CD4-positive, alpha-beta T cell treated with Interleukin-10 for 1 hour (primary cell): ENCODE measurements at regions not wholly inside any gene's neighbourhood (a gene's known extent, or its start where the extent isn't known, plus 50 kb on each side); places are given as distances from the start of the nearest gene placed in this dataset.

Experiments used
- DNase-seq: peaks from one replicate; pipeline ENCODE4 v3.0.0-alpha.2; 2020

DNA sequence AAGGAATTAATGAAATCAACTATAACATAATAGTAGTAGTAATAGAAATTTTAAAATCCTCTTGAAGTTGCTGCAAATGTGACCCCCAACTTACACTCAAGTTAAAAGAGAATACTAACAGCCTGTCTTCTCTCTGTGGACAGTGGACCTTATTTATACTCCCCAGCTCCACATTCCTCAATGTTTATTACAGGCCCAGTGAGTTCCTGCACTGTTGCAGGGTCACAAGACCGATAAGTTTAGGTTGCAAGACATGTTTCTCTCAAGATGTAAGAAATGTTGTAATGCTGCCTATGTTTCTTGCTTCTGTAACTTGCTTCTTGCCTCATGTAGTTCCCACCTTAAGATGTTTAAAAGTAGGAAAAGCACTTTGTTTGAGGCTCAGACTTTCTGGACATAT, 888.1 kb downstream of the PDCD6IP start:
- no peak for DNase-seq

DNA sequence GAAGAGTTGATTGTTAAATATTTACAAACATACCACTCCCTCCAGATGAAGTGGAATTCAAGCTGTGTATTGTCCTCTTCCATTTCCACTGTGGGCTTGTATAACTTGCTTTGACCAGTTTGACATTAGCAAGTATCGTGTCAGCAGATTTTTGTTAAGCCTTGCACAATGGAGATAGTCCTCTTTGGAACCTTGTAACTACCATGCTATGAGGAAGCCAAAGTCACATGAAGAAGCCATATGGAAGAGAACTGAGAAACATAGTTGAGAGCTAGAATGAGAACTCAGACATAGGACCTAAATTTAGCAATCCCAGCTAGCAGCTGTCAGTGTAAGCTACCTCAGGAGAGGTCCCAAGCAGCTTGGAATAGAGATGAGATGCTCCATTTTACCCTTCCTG, 889.2 kb downstream of the PDCD6IP start:
- no peak for DNase-seq

DNA sequence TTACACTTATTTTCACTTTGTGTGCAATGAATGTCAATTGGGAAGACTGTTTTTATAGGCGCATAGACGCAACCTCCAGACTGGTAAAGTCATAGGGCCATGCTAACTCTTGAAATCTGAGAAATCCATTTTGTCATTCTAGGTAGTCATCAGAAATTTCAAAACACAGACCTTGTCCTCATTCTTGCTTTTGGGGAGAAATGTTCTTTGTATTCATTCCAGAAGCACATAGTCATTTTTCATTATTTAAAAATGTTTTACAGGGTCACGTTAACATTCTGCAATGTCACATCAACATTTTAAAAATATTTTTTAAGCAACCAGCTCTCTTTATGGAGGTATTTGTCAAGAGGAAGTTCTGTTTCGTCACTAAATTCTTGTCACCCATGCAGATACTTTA, 898.4 kb downstream of the PDCD6IP start:
- no peak for DNase-seq

DNA sequence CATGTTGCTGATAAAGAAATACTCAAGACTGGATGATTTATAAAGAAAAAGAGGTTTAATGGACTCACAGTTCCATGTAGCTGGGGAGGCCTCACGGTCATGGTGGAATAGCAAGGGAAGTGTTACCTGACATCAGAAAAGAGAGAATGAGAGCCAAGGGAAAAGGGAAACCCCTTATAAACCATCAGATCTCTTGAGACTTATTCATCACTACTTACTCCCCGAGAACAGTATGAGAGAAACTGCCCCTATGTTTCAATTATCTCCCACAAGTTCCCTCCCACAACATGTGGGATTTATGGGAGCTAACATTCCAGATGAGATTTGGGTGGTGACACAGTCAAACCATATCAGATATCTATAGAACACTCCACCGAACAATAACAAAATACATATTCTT, 904.6 kb downstream of the PDCD6IP start:
- no peak for DNase-seq

DNA sequence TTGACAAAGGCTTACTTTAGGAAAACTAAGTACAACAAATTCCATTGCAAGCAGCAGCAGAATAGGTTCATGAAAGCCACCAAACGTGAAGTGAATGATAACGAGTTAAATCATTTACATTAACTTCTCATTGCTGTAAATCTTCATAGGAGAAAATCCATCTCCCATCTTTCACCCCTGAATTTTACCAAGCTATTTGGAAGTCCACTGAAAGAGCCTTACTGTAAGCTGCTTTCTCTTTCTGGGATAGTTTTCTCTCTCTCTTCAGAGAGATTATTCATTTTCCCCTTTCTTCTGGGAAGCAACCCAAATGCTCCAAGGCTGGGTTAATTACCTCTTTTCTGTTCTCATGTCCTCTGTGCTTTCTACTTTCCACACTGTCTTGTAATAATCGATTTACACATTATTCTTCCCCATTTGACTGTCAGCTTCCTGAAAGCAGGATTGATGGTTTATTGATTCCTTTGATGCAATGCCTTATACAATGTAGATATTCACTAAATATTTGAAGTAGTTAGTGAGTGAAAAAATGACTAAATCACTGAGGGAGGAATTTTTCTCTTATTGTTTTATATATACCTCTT, 914.3 kb upstream of the ARPP21 start:
- no peak for DNase-seq

DNA sequence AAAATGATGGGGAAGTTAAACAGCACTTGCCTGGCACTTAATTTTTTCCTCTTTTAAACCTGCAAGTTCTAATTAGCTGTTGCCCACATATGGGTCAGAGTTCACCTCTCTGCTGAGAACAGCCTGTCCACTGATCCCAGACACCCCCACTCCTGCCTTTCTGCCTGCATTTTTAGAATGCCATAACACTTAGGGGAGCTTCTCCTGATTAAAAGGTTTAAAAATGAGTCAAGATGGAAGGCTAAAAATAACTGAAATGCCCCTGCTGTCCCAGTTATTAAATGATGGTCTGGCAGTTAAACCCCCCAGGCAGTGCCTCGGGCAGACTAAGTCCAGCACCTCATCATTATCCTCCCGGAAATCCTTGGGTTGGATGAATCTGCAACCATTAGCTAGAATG, 913.6 kb upstream of the ARPP21 start:
- DNase-seq, result no peak

DNA sequence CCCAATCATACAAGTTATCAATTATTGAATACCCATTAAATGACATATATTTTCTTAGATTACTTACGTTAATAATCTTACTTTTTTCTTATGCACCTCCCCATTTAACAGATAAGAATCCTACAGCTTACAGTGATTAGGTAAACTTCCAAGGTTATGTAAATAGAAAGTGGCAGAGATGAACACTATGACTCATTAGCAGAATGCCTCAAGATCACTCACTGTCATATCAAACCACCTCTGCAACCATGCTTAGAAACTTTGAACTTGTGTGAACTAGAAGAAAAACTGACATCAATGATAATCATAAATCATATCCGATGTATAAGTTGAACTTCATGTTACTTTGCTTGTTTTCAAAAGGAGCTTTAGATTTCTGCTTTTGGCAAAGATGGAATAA, 911.6 kb upstream of the ARPP21 start:
- no peak for DNase-seq

DNA sequence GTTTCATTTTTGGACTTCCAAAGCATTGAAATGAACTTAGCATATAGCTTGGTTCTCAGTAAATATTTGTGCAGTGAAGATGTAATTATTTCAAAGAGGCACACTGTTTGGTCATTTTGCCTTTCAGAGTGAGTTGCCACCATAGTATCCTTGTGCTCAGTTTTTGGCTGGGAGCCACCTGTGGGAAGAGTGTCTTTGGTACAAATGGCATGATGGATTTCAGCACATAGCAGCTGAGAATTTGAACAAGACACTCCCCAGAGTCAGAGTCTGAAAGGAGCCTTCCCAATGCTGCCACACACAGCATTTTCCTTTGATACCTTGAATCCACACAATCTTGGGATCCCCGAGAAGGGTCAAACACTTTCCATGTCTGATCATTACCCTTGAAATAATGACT, 897.2 kb upstream of the ARPP21 start:
- DNase-seq, result no peak

DNA sequence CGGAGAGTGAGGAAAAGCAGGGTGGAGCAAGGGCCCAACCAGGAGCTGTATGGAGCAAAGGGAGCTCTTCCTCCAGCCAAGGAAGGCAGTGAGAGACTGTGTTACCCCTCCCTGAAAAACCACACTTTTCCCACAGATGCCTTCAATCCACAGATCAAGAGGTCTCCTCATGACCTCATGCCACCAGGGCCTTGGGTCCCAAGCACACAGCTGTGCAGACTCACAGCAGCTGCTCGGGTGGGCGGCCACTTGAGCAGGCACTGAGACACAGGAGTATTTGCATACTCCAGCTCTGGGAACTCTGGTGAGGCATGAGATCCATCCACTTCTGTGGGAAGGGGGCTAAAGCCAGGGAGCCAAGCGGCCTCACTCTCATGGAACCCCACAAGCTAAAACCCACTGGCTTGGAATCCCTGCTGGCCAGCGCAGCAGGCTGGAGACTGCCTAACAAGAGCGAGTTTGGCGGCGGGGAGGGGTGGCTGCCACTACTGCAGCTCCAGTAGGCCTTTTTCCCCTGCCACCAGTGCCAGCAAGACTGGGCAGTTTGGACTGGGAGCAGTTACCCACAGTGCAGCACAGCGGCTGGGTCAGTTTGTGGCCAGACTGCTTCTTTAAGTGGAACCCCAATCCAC, 880.6 kb upstream of the ARPP21 start:
- DNase-seq, result no peak

DNA sequence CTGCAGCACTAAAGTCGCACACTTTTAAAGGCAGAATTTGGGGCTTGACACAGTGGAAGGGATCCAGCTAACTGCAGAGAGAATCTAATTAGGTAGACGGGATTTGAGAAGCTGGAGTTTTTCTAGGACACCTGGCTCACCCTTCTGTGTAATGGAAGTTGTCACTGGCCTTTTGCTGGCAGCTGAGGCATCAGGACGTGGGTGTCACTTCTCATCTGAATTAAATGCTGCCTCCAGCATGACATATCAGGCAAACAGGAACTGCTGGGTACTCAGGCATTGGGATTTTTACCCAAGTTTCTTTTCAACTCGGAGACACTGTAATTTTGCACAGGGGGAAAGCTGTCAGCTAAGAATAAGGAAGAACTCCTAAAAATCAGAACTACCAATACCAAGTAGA, 861.9 kb upstream of the ARPP21 start:
- no peak for DNase-seq

DNA sequence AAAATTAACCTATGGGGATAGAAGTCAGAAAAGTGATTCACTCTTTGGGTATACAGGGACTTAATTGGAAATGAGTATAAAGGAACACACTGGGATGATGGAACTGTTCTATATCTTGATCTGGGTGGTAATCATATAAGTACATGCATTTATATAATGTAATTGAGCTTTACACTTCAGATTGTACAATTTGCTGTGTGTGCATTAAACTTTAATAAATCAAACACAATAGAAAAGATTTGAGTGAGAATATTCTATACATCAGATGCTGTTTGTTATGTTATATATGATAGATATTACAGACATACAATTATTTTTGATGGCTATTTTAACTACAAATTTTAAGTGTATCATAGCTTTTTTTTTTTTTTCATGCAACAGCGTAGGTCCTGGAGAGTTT, 860.2 kb upstream of the ARPP21 start:
- DNase-seq, result no peak

DNA sequence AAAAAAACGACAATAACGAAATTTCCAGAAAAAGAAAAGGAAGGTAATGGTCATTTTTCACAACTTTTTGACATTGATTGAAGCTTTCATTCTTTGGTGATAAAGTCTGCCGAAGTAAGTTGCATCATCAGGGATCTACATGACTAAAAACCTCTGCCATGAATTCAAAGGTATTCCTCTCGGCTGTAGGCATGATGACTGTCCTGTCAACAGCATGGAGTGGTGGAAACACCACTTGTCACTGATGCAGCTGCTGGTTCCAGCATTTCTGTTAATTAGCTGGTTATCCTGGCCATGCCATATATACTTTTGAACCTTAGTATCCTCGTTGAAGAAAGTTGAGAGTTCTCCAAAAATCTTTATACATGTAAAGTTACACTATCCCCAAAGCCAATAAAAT, 859.0 kb upstream of the ARPP21 start:
- DNase-seq, result no peak

DNA sequence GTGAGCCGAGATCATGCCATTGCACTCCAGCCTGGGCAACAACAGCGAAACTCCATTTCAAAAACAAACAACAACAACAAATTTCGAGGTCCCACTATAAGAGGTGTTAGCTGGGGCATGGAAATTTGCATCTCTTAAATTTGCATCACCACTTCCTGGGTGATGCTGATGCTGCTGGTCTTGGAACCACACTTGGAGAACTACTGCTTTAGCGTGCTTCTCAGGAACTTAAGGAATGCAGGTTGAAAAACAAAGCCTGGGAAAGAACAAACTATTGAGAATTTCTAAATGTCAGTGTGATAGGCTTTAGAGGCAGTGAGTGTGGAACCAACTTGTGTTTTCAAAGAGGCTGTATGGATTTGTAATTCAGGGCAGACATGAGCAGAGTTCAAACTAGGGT, 858.4 kb upstream of the ARPP21 start:
- no peak for DNase-seq

DNA sequence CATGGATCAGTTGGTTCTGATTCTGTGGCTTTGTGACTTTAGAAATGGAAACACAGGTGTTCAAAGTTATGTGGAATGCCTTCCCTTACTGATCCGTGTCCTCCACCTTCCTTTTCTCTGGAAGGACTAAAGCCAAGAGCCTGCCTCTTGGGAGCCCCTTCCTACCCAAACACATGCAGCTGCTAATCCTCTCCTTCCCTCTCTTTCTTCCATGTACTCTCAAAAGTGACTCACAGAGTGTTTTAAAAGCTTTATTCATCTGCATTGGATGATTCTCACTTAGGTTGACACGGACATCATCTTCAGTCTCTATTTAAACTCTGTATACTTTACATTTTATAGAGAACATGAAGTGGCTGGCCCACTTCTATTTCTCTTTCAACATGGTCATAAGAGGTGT, 856.5 kb upstream of the ARPP21 start:
- no peak for DNase-seq

DNA sequence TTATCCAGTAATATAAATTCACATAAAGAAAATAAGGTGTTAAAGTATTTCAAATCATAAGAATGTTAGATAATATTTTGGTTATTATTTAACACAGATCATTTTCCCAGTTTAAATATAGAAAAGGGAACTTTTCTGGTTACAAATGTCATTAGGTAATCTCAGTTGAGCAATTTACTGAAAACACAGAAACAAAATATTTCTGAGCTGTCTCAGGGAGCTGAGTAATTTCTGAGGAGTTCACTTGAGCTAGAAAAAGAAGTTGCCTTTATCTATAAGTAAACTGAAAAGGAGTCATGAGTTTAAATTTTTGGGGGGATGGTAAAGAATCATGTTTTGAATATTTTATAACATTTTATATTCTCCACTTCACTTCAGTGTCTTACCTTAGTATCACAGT, 855.4 kb upstream of the ARPP21 start:
- no peak for DNase-seq

DNA sequence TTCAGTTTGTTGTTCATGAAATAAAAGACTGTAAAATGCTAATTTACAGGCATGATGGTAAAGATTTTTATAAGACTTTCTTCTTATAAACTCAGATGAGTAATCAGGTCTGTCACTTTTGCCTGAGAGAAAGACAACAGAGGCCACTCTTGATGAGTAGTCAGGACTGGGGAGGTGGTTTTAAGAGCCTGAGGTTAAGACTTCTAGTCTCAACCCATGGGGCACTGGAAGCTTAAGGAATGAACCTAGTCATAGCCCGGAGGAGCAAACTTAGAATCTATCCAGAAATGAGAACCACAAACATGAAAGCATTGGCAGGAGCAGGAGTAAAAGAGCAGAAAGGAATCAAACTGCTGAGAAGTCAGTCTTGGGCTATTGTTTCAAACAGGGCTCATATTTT, 846.3 kb upstream of the ARPP21 start:
- no peak for DNase-seq

DNA sequence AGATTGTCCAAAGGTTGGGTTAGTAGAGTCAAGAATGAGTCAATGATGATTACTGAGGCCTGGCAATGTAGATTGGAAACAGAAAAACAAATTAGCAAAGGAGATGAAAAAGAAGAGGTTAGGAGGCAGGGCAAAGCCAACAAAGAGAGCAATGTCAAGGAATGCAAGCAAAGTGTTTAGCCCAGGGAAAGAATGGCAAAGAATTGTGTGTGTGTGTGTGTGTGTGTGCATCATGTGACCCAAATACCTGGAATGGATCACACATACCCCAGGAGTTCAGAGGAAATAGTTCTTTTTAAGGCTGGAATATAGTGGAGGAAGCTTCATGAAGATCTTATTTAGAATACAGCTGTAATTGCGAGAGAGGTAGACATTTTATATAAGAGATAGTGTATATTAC, 831.7 kb upstream of the ARPP21 start:
- no peak for DNase-seq

DNA sequence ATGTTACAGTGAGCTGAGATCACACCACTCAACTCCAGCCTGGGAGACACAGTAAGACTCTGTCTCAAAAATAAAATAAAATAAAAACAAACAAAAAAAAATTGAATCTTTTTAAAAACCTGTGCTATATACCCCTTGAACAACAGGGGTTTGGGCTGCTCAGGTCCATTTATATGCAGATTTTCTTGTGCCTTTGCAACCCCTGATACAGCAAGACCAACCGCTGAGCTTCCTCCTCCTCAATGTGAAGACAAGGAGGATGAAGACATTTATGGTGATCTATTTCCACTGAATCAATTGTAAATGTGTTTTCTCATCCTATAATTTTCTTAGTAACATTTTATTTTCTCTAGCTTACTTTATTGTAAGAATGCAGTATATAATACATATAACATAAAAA, 831.0 kb upstream of the ARPP21 start:
- no peak for DNase-seq

DNA sequence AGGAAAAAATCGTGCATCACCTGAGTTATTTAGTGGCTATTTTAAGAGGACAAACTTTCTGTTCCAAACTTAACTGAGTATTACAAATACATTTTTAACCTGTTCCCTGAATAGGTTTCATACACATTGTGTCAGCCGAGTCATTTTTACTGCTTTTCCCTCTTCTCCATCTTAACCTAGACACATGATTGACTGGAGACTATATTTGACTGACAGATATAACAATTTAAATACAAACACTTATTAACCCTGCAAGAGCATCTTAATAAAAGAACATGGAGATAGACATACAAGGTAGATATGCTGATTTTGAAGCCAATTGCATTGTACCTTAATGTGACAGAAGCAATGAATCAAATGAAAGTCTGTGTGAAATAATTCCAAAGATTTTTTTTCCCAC, 810.5 kb upstream of the ARPP21 start:
- DNase-seq, result no peak

DNA sequence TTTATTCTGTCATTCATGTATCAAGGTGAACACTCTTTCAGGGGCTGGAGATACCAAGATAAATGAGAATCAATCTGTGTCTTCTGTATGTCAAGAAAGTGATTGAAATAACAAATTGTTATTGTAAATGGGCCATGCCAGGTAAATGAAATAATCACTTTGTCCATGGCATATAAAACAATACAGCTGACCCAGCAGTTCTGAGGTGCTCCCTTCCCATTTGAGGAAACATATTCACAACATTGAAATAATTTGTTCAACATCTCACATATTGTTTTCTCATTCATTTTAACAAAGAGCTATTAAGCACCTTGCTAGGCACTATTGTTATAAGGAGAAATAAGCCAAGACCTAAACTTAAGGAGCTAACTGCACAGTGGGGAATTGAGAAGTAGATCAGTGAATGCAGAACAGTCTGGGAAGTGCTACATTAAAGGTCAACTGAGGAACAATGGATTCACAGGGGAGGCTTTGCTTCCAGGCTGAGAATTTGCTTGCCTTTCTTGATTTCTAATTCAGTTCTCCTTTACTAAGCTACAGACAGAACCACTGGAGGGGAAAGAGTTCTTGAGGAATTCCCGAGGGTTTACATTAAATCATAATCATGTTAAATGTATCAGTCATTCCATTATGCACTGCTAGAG, 806.3 kb upstream of the ARPP21 start:
- no peak for DNase-seq

DNA sequence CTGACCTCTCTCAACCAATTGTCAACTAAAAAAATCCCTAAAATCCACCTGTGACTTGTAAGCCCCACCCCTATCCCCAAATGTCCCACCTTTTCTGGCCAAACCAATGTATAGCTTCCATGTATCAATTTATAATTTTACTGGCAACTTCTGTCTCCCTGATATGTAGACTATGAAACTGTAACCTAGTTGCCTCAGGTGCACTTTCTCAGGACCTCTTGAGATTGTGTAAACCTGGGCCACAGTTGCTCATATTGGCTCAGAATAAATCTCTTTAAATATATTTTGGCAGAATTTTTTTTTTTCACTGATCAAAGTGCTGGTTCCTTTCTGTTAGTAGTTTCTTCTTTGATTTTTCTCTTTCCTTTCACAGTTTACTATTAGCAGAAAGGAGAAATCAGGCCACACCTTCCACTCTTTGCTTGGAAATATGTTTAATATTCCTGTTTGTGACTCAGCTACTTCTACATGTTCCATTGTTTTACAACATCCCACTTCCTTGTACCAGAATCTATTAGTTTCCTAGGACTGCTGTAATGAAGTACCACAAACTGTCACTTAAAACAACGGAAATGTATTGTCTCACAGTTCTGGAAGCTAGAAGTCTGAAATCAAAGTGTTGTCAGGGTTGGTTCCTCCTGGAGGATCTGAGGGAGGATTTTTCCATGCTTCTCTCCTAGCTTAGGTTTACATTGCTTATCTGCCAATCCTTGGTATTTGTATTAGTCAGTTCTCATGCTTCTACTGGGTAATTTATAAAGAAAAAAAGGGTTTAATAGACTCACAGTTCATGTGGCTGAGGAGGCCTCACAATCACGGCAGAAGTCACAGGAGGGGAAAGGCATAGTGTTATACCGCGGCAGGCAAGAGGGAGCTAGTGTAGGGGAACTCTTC, 801.2 kb upstream of the ARPP21 start:
- DNase-seq, result no peak

DNA sequence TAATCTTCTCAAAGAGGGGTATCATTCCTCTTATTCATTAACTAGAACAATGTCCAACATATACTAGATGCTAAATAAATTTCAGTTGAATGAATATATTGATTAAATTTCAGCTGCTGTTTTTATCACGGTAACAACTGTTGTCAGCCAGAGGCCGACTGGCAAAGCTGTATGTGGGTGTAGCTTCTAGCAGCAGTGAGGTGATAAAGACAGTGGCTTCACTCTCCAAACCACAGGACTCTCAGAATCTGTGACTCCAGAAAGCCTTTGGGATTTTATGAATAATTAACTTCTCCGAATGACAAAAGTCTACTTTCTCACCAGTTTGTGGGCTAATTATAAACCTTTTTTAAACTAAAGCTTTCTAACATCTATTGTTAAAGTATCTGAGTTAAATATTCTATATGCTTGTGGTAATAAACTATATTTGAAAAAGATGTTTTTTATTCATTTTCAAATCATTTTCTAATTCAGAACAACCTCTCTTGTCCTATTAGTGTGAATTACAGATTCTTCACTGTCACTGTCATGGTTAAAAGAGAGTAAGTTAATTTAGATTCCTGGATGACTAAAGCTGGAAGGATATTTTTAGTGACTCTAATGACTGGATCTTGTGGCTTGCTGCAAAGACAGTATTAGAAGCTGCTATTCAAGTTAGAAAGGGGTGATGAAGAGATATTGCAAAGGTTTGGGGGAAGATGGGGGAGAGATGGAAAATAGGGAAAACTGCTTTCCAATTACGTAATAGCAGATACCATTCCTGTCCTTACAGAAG, 796.4 kb upstream of the ARPP21 start:
- no peak for DNase-seq

DNA sequence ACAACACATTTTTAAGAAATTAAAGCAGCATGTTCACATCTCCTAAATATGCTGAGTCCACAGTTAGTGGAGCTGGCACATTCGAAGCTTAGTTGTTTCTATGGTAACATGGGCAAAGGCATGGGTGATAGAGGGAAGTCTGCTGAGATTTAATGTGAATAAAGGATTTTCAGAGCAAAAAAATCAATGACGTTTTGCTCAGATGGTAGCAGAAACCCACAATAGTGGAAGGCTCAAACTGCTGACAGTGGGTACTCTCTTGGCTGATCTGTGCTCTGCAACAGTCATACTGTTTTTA, 795.1 kb upstream of the ARPP21 start:
- no peak for DNase-seq
